Ecto neural progenitor cell (in vitro differentiated cells): ENCODE measurements at regions not wholly inside any gene's neighbourhood (a gene's known extent, or its start where the extent isn't known, plus 50 kb on each side); places are given as distances from the start of the nearest gene placed in this dataset.

ENCODE experiments used
- DNase-seq: peaks from one replicate; pipeline ENCODE4 v3.0.0-alpha.2; 2018; ENCODE audit warnings: low spot score

DNA sequence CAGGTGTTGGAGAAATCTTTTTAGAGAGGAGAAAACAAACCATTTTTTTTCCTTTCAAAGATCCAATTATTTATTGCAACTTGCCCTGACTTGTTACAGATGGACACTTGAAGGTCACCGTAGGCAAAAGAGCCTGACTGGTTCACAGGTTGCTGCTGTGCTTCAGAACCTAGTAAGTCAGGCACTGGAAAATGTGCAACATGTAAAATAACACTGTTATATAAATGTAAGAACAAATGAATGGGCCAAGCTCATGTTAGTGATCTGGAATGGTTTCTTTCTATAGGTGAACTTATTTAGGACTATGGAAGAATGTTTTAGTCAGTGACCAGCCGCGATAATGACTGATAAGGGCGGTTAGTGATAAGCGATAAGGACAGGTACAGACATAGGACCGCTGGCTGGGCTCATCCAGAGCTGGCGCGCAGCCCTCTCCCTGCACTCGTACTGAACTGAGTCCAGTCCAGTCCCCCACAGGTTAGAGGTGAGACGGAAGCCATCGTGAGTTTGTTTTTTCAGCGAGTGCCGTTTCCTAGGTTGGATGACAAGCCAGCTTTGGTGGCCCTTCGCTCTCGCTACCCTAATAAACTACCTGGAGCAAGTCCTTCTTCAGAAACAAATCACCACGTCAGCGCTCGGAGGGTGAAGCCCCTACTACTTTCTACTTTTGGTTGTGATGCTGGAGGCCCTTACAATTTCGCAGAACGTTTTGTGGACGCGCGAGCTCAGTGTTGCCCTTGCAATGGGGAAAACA, 94.4 kb upstream of the PRDM1 start:
- peak; percentile 64 for DNase-seq

DNA sequence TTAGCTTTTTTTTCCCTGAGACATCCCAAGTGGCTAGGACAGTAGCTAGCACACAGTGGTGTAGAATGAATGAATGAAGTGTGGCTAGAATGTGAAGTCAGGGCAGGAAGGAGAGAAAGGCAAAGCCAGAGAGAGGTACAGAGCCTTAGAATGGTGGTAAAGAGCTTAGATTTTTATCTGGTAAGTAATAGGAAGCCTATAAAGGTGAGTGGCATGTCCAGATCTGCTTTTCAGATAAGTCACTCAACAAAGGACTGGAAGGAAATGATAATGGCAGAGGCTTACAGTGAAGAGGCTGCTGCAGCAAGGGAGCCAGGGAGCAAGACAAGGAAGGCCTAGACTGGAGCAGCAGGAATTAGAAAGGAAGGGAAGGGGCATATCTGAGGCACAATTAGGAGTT, 96.0 kb upstream of the PRDM1 start:
- no peak for DNase-seq

DNA sequence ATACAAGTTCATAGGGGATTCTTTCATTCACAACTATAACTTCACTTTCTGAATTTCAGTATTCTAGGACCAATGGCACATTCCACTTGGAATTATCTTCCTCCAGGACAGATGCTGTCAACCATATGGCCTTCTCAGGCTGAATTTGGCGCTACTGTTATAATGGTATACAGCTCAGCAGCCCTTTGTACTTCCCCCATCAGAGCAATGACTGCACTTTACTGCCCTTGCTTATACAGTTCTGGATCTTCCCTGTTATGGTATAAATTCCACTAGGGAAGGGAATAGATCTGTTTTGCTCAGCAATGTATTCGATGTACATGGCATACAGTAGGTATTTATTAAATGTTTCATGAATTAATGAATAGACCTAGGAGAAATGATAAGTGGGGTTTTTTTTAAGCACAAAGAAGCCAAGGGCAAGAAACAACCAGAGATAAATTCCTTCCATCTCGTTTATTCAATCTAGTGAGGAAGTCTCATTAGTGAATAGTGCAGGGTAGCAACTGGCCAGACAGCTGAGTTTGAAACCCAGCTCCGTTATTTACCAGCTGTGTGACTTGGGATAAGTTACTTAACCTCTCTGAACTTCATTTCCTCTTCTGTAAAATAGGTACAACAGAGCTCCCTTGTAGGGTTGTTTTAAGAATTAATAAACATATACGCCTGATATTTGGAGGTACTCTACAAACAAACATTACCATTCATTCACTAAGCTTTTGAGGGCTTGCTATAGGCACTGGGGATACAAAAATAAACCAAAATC, 97.1 kb upstream of the PRDM1 start:
- no peak for DNase-seq

DNA sequence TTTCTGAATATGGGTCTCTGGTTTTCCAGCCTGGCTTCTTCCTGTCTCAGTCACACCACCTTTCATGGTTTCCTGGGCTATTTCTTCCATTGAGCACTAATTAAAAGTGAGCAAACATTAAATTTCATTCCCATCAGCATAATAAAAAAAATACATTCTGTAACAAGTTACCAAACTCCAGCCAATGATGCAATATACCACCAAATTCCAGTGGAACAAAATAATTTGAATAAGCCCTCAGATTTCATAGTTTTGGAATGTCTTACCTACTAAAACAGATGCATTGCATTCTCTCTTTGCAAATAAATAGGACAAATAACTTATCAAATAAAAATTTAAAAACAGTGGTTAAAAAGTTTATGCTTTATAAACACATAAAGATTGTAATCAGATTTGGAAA, 97.8 kb upstream of the PRDM1 start:
- no peak for DNase-seq

DNA sequence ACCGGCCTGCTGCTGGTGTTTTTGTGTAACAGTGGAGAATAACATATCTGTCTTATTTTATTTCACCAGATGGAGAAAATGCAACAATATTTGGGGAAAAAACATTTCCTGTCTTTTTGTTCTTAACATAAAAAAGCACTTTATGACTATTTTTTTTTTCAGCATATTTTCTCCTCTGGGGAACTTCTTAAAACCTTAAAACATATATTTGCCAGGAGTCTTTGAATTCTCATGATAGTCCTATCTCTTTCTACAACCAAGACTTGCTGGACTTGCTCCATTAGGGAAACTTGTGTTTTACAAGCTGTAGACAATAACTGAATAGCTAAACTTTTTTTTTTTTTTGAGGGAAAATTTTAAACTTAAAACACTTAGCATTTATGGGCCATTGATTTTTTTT, 98.6 kb upstream of the PRDM1 start:
- no peak for DNase-seq

DNA sequence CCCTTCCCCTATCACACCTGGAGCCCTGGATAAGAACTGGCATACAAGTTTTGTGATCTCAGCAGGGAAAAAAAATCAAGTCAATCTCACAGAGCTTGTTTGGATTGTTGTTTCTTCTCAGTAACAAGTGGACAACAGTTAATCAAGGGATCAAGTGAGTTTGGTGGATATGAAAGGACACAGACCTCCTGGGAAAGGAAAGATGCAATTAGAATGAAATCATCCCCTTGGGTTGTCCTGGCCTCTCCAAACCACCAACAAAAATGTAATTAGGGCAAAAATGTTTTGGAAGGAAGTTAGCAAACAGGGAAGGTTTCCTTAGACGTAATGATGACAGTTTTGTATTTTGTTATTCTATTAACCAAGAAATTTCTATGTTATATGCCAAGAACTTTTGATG, 99.1 kb upstream of the PRDM1 start:
- no peak for DNase-seq

DNA sequence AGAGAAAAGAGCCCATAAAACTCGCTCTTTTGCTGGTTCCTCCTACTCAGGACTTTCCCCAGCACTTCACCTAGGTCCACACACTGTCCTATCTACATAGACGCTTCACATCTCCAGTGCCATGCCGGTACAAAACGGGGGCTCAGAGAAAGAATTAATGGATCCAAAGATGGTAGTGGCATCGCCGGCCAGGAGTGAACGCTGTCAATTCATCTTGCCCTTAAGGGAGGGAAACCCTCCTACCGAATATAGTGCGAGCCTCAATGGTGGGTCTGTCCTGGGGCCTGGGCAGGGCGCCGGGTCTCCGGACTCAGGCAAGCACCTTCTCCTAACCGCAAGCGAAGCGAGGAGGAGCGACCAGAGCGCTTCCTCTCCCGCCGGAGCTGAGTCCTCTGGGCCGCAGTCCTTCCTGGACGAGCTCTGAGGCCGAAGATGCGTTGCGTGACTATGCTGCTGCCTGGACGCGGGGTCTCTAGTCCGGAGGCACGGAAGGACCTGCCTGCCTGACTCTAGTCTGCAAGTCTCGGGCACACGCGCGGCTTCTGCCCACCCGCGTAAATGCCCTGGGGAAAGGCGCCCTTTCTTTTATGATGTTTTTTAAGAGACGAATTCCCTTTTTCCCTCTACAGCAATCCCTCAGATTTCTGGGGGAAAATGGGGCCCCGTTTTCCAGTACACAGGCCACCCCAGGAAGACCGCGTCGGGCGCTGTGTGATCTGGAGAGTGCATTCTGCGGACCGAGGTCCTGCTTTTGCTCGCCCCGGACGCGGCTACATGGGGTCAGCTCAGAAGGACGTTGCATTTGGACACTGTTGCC, 100.1 kb upstream of the PRDM1 start:
- DNase-seq = peak; percentile 64

DNA sequence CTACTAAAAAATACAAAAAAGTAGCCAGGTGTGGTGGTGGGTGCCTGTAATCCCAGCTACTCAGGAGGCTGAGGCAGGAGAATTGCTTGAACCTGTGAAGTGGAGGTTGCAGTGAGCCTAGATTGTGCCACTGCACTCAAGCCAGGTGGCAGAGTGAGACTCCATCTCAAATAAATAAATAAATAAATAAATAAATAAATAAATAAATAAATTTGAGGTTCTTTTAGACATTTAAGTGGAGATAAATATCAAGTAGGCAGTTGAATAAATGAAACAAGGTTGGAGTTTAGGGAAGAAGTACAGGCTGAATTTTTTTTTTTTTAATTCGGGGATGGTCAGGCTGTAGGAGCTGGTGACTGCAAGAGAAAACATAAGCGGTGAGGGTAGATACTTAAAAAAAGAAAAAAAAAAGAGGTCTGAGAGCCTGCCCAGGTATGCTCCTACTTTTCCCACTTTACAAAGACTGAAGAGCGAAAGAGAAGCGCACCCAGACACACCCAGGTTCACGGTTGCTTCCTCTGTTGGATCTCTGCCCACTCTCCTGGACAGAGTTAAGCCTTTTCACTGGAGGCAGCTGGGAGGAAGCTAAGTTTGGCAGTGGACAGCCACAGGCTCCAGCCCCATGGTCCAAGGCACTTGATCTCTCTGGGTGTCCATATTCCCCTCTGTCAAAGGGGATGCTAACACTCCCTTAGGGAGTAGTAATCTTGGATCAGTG, 100.9 kb upstream of the PRDM1 start:
- no peak for DNase-seq

DNA sequence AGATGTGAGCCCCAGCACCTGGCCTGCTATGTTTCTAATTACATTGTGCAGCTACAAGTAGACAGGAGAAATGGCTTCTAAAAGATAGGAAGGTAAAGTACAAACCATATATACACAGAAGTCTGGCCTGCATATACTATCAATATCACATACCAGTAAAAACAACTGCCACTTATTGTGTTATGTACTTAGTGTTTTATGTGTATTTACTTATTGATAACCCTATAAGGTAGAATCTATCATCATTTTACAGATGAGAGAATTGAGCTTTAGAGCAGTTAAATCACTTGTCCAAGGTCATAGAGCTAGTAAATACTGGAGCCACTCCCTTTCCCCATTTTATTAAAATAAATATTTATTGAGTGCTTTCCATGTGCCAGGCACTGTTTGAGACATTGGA, 102.4 kb upstream of the PRDM1 start:
- DNase-seq = no peak

DNA sequence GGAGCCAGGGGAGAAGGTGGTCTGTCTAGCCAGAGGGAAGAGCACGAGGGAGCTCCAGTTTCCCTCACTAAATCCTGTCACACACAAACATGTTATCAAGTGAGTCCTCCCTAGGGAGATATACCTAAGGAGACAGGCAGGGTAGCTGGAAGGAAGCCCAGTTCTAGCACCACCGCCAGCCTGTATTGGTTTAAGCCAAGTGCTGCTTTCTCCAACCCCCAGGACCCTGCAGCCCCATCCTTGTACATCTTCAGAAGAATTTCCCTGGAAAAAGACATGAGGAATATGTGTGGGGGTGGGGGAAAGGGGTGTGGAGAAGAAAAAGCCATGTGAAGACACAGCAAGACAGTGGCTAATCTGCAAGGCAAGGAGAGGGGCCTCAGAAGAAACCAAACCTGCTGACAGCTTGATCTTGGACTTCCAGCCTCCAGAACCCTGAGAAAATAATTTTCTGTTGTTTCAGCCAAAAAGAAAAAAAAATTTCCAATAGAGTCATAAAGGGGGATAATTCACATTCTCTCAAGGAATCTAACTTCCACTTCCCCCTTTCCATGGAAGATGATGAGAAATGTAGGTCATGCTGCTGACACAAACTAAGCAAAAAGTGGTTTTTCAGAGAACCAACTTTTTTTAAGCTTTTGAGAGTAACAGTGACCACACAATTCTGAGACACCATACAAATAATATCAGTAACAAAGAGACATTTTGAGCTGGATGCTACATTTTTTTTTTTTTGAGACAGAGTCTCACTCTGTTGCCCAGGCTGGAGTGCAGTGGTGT, 103.2 kb upstream of the PRDM1 start:
- DNase-seq = no peak

DNA sequence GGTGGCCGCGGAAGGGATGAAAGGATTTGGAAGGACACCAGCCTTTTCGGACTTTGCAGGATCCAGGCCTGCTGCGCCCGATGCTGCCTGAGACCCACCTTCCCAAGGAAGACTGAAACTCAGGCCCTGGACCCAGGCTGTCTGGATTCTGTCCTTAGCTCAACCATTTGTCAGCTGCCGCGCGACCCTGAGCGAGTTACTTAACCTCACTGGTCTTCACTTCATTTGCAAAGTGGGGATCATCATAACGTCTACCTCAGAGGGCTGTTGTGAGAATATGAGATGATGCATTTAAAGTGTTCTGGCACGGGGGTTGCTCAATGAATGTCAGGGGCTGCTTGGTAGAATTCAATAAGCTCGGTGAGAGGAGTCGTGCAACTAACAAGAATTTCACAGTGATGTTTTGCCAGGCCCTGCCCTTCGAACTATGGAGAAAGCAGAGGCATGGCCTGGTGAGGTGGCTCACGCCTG, 104.2 kb upstream of the PRDM1 start:
- DNase-seq = no peak

DNA sequence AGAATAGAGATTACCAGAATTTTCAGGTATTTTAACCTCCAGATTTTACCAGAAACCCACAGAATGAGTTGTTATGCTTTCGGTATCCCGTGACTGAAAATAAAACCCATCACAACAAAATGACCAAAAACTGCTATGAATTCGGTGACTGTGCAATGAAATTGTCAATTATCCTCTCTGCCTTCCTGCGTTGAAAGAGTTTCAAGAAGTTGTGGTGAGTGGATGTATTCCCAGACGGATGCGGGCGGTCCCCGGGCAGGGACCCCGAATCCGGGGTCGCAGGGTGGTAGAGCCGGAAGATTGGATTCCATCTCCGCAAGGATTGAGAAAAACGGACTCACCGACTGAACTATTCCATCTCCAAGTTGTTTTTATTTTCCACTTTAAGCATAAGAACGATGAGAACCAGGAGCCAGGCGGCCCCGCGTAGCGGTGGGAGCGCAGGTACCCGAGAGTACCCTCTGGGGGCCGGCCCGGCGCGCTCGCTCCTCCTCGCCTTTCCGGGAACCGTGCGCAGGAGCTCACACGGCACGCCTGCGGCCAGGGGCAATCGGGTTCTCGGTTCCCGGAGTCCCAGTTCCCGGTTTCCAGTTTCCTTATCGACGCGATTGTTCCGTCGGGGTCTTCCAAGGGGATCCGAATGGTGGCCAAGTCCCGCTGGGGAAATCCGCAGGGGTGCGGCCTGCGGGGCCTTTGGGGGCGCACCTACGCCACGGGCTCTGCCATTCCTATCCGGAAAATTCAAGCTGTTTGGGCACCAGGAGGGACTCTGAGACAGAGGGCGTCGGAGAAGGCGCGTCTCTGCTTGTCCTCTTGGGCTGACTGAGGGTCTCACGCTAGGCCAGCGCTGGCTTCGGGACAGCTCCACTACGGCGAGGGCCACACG, 104.9 kb upstream of the PRDM1 start:
- DNase-seq = peak; percentile 55

DNA sequence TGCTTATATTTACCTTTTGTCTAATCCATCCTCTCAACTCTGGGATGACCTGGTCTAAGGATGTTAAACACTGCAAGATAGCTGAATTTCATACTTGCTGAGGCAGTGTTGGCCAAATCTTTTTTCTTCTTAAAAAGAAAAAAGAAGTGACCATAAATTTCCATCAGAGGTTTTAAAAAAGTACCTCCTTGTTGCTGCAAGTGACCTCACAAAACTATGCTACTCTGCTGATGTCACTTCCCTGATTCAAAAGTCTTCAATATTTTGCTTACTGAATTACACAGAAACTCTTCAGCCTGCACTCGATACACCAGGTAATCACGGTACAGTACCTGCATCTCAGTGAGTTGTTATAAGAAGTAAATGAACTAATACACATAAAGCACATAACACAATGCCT, 107.2 kb upstream of the PRDM1 start:
- DNase-seq = no peak

DNA sequence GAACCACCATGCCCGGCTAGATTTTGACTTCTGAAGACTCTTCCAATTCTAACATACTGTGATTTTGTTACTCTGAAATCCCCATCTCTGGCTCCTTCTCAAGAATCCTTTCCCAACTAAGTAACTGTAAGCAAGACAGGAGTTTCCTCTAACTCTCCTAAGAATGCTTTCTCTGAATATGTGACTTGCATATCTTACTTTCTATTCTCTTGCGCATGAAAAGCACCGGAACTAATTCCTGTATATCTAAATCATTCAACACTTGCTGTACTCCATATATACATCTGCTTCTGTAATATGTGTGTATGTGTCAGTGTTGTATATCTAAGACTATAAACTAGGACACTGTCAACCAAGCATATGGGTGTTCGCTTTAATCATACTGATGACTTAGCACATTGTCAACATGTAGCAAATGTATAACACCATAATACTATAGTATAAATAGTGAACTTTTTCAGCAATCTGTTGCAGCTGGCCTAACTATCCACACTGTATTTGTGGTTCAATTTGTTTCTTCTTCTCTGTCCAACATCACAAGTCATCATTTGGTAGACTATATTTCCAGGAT, 108.1 kb upstream of the PRDM1 start:
- no peak for DNase-seq

DNA sequence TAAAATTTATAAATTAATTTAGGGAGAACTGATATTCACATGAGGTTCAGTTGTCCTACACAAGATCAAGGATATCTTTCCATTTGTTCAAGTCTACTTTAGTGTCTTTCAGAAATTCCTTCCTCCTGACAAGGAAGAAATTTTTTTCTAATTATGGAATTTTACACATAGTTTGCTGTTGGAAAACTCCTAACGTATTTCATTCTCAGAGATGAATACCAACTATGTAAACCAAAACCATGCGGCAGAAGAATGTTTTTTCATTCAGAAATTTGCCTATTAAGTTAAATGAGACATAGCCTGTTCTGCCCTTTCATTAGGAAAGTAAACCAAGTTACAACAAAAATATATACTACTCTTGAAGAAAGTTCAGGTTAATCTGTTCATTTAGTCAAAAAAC, 111.2 kb upstream of the PRDM1 start:
- DNase-seq = no peak

DNA sequence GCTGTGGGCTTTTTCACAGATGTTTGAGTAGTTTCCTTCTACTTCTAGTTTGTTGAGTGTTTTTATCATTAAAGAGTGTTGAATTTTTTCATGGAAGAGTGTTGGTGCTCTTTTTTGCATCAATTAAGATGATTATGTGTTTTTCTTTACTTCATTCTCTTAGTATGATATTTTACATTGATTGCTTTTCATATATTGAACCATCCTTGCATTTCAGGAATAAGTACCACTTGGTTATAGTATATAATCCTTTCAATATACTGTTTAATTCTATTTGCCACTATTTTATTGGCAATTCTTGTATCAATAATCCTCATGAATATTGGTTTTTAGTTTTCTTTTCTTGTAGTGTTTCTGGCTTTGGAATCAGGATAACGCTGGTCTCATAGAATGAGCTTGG, 113.7 kb upstream of the PRDM1 start:
- no peak for DNase-seq

DNA sequence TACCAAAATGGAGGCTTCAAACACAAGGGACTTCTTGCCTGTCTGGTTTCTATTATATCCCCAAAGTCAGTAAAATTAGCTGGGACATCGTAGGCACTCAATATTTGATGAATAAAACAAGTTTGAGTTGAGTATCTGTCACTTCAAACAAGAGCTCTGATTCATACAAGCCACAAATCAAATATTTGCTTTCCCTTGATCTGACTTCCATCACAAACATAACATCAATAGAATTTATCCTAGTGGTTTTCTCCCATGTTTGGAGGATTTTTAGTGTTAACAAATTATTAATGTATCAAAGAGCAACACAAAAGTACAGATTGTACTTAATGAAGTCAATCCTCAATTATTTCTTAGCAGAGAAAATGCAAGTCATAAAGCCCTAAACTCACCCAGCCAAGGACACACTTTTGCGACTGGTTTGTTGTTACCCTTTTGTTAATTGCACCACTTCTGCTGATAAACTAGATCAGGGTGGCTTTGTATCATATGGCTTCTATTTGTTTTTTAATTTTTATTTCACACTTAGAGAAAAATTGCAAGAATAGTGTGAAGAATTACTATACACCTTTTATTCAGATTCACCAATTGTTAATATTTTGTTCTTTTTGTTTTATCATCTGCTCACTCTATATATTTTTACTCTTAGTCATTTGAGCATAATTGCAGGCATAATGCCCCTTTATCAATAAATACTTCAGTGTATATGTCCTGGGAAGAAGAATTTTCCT, 117.4 kb upstream of the PRDM1 start:
- no peak for DNase-seq

DNA sequence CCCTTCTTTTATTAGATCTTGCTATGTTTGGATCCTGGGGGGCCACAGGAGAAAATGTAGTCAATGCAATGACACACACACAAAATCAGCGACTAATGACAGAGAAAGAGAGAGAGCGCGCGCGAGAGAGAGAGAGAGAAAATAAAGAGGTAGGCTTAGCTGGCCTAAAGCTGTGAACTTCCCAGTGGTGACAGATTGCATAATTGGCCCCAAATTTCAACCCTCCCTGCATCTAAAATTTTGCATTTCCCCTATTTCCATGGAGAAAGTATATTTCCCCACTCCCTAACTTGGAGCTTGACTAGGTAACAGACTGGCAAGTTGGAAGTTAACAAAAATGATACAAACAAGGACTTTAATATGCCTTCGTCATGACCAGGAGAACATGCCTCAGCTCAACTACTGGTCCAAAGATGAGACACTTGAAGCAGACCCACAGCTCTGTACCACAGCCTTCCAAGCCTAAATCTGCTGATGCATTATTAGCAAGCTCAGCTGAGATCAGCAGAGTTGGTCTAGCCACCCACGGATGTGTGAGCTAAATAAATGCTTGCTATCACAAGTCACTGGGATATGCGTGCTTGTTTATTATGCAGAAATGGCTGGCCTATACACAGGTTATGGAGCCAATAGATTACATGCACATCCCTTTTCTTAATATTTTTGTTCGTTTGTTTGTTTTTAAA, 118.1 kb upstream of the PRDM1 start:
- no peak for DNase-seq

DNA sequence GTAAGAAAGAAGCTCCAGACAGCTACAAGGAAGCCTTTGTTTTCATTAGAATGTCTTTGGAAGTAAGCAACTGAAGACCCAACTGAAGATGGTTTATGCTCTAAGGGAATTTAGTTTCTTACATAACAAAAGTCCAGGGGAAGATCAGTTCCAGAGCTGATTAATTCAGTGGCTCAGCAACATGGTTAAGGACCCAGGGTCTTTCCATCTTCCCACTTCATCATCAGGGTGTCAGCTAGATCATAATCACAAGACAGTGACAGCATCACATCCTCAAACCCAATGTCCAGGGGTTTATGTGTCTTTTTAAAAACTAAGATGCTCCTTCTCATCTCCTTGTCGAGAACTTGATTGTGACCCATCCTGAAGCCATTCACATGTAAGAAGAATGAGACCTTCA, 119.7 kb upstream of the PRDM1 start:
- DNase-seq = no peak
